Left lung (tissue), 4 donors: ENCODE measurements at regions not wholly inside any gene's neighbourhood (a gene's known extent, or its start where the extent isn't known, plus 50 kb on each side); places are given as distances from the start of the nearest gene placed in this dataset.
"Not testable (repeated sequence)": the region's sequence is repeated elsewhere in the genome, so short reads cannot be mapped to it uniquely, and the experiment has no call there.

ENCODE experiments used
- ATAC-seq: fragments of 200-7000 bp; cut with Tn5 transposase; one replicate; pipeline ENCODE4 v1.9.1; 2020; ENCODE audit warnings: moderate library complexity
- DNase-seq, 4 donors: peaks; one replicate each; pipeline ENCODE4 v3.0.0-alpha.2; 2013 to 2020
- H3K27ac ChIP-seq, 2 donors: fragments of 200-600 bp; sonication (generic) in 1 of 2; one replicate each; pipeline versions ENCODE4 v1.5.0 to v1.8.0; 2020 to 2021
- H3K27me3 ChIP-seq, 2 donors: fragments of 200-600 bp; sonication (generic) in 1 of 2; one replicate each; pipeline versions ENCODE4 v1.5.0 to v1.8.0; 2020 to 2021
- H3K36me3 ChIP-seq, 2 donors: fragments of 200-600 bp; sonication (generic) in 1 of 2; one replicate each; pipeline versions ENCODE4 v1.5.0 to v1.8.0; 2020 to 2021
- H3K4me1 ChIP-seq, 2 donors: fragments of 200-600 bp; one replicate each; pipeline ENCODE4 v1.8.0; 2021
- H3K4me3 ChIP-seq, 2 donors: fragments of 200-600 bp; sonication (generic) in 1 of 2; one replicate each; pipeline versions ENCODE4 v1.5.0 to v1.8.0; 2020 to 2021; ENCODE audit warnings: mild to moderate bottlenecking in 1 of 2
- H3K9me3 ChIP-seq, 2 donors: fragments of 200-600 bp; sonication (generic) in 1 of 2; one replicate each; pipeline versions ENCODE4 v1.5.0 to v1.8.0; 2020 to 2021
- intact Hi-C, 2 donors: fragments of 100-400 bp; cut with DNase I; formaldehyde crosslinking; loops; one replicate each; pipeline versions ENCODE4 v1.11.2 to v1.14.2; 2022
- TF ChIP-seq, protein P1 (sequence below), 2 donors: fragments of 200-600 bp; sonication (generic) in 1 of 2; IDR thresholded peaks; one replicate each; pipeline versions ENCODE4 v1.5.0 to v1.8.0; 2021; ENCODE audit warnings: antibody characterized with exemption in 2 of 2
- donor health status: DM: no; HTN: yes; CAD: no.
- donor health status: DM: no; HTN: no; CAD: no.

DNA sequence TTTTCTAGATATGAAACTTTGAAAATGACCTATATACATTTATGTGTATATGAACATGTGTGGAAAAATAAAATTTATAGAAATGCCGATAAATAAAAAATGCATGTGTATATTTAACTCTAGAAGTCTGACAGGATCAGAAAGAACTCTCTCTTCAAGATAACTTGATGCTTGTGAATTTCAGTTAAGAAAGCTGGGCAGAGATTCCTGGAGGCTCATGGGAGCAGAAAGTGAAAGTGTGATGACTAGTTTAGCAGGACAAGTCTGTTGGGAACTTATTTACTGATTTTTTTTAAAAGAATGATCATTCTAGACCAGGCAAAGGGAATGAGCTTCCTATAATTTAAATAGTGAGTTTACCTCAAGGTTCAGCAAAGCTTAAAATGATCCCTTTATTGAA is 81.5 kb upstream of the KCNAB1 start:
- Histone ChIP-seq H3K27me3 (no peaks in the 10 kb centered on the region), H3K36me3 (no peaks in the 10 kb centered on the region), H3K4me1 (no peaks in the 10 kb centered on the region), H3K9me3 (no peaks in the 10 kb centered on the region), H3K4me3 (no peak overlapping the region), H3K27ac (no peak overlapping the region)
- TF ChIP-seq, protein P1, sequence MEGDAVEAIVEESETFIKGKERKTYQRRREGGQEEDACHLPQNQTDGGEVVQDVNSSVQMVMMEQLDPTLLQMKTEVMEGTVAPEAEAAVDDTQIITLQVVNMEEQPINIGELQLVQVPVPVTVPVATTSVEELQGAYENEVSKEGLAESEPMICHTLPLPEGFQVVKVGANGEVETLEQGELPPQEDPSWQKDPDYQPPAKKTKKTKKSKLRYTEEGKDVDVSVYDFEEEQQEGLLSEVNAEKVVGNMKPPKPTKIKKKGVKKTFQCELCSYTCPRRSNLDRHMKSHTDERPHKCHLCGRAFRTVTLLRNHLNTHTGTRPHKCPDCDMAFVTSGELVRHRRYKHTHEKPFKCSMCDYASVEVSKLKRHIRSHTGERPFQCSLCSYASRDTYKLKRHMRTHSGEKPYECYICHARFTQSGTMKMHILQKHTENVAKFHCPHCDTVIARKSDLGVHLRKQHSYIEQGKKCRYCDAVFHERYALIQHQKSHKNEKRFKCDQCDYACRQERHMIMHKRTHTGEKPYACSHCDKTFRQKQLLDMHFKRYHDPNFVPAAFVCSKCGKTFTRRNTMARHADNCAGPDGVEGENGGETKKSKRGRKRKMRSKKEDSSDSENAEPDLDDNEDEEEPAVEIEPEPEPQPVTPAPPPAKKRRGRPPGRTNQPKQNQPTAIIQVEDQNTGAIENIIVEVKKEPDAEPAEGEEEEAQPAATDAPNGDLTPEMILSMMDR (IDR thresholded peaks at IDR 0.05), result no peak
- ATAC-seq, result no peak
- intact Hi-C loops, result no loop called here
- DNase-seq, result no peak

DNA sequence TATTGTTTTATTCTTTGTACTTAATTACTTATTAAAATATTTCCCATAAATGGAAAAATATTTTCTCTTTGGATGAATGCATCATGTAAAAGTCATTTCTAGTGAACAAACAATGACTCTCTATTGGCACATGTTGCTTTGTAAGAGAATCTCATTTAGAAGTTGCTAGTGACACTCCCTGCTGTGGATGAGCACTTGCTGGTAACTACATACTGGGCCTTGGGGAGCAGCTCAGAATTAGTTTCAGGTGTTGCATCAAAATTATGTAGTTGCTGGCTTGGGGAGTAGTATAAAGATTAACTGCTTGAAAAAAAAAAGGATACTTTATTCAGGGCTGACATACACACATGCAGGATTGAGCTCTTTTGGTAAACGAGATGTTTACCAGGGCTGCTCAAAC is 80.3 kb upstream of the KCNAB1 start:
- ATAC-seq (no peak), DNase-seq (no peak)
- Histone ChIP-seq H3K27me3 (no peaks in the 10 kb centered on the region), H3K36me3 (no peaks in the 10 kb centered on the region), H3K4me3 (no peak overlapping the region), H3K27ac (no peak overlapping the region), H3K9me3 (no peaks in the 10 kb centered on the region), H3K4me1 (no peaks in the 10 kb centered on the region)
- TF ChIP-seq, protein P1 (IDR thresholded peaks at IDR 0.05), result no peak
- intact Hi-C loops, result no loop called here

DNA sequence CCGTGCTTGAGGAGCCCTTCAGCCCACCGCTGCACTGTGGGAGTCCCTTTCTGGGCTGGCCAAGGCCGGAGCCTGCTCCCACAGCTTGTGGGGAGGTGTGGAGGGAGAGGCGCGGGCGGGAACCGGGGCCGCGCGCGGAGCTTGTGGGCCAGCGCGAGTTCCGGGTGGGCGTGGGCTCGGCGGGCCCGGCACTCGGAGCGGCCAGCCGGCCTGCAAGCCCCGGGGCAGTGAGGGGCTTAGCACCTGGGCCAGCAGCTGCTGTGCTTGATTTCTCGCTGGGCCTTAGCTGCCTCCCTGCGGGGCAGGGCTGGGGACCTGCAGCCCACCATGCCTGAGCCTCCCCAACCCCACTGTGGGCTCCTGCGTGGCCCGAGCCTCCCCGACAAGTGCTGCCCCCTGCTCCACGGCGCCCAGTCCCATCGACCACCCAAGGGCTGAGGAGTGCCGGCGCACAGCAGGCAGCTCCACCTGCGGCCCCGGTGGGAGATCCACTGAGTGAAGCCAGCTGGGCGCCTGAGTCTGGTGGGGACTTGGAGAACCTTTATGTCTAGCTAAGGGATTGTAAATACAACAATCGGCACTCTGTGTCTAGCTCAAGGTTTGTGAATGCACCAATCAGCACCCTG is 79.0 kb upstream of the KCNAB1 start:
- intact Hi-C loops, result not testable (repeated sequence)

DNA sequence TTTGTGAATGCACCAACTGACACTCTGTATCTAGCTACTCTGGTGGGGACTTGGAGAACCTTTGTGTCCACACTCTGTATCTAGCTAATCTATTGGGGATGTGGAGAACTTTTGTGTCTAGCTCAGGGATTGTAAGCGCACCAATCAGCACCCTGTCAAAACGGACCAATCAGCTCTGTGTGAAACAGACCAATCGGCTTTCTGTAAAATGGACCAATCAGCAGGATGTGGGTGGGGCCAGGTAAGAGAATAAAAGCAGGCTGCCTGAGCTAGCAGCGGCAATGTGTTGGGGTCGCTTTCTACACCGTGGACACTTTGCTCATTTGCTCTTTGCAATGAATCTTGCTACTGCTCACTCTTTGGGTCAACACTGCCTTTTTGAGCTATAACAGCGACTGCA is 78.5 kb upstream of the KCNAB1 start:
- H3K27ac ChIP-seq, H3K4me3 ChIP-seq, H3K4me1 ChIP-seq, intact Hi-C loops, H3K36me3 ChIP-seq, ATAC-seq, DNase-seq, H3K27me3 ChIP-seq, H3K9me3 ChIP-seq: not testable (repeated sequence)

More for the DNA sequence above, 79.0 kb upstream of the KCNAB1 start:
- peak in 1 of 4 donors; percentile 70 for DNase-seq
- not testable (repeated sequence) for H3K4me1 ChIP-seq, H3K27me3 ChIP-seq, ATAC-seq, H3K36me3 ChIP-seq, H3K4me3 ChIP-seq, H3K9me3 ChIP-seq, H3K27ac ChIP-seq

DNA sequence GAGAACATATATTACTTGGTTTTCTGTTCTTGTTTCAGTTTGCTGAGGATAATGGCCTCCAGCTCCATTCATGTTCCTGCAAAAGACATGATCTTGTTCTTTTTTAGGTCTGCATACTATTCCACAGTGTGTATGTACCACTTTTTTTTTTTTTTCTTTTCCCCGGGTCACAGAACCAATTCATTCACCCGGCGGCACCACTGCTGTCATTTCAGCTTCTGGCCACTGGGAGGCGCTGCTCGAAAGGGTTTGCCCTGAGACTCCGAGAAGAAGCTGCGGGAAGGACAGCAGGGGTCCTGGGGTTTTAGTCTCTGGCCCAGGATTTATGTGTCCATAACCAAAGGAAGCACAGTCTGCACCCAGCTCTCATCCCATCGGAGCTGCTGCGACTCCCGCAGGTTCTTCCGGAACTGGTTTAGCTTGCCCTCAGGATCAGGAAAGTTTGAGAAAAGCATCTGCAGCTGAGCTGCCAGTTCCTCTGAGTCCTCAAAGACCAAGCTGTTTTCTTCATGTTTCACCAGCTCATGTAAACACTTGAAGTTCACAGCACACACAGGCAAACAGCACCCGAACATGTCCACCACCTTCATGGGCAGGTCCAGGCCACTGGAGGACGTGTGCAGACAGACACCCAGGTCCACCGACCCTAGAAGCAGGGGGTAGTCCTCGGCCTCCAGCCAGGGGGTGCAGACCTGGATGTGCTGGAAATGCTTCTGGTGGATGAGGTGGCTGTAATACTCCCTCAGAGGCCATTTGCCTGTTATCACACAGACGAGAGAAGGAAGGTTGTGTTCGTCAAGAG is 76.3 kb upstream of the KCNAB1 start:
- H3K36me3 ChIP-seq, intact Hi-C loops, H3K9me3 ChIP-seq, H3K27me3 ChIP-seq, H3K27ac ChIP-seq, H3K4me3 ChIP-seq, H3K4me1 ChIP-seq: not testable (repeated sequence)
- TF ChIP-seq, protein P1 (IDR thresholded peaks at IDR 0.05), result peak; percentile 60 to 73
- DNase-seq, result peak in 1 of 4 donors; percentile 78
- peak; percentile 36 for ATAC-seq

DNA sequence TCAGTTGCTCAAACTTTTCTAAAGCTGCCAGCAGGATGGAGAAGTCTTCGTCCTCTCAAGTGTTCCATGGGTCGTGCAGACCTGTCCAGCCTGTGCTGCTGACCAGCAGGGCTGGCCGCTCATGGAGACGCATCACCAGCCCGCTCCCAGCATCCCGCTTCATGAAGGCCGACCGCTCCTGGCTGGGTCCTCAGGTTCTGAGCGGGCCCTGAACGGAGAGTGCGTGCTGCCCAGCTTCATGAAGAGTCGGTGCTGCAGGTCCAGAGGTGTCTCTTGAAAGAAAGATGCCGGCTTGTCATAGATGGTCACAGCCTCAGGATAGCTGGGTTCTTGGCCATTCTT is 75.8 kb upstream of the KCNAB1 start:
- Histone ChIP-seq H3K36me3 (no peaks in the 10 kb centered on the region), H3K27me3 (no peaks in the 10 kb centered on the region), H3K4me3 (no peak overlapping the region), H3K4me1 (no peaks in the 10 kb centered on the region), H3K9me3 (no peaks in the 10 kb centered on the region), H3K27ac (no peak overlapping the region)
- ATAC-seq (no peak), DNase-seq (peak in 1 of 4 donors; percentile 77)
- intact Hi-C loops, result no loop called here
- TF ChIP-seq, protein P1 (IDR thresholded peaks at IDR 0.05), result no peak

DNA sequence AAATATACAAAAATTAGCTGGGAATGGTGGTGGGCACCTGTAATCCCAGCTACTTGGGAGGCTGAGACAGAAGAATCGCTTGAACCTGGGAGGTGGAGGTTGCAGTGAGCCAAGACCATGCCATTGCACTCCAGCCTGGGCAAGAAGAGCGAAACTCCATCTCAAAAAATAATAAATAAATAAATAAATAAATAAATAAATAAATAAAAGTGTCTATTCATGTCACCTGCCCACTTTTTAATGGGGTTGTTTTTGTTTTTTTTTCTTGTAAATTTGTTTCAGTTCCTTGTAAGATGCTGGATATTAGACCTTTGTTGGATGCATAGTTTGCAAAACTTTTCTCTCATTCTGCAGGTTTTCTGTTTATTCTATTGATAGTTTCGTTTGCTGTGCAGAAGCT is 71.9 kb upstream of the KCNAB1 start:
- intact Hi-C loops, H3K4me3 ChIP-seq, ATAC-seq, H3K27me3 ChIP-seq, H3K4me1 ChIP-seq, H3K9me3 ChIP-seq, DNase-seq, H3K36me3 ChIP-seq, H3K27ac ChIP-seq: not testable (repeated sequence)
